ENCODE measurements at regions not wholly inside any gene's neighbourhood (a gene's known extent, or its start where the extent isn't known, plus 50 kb on each side); places are given as distances from the start of the nearest gene placed in this dataset.
A peak's percentile ranks its signal among the peaks of the same experiment; 100 is the strongest.
"Not testable (repeated sequence)": the region's sequence is repeated elsewhere in the genome, so short reads cannot be mapped to it uniquely, and the experiment has no call there.

DNA sequence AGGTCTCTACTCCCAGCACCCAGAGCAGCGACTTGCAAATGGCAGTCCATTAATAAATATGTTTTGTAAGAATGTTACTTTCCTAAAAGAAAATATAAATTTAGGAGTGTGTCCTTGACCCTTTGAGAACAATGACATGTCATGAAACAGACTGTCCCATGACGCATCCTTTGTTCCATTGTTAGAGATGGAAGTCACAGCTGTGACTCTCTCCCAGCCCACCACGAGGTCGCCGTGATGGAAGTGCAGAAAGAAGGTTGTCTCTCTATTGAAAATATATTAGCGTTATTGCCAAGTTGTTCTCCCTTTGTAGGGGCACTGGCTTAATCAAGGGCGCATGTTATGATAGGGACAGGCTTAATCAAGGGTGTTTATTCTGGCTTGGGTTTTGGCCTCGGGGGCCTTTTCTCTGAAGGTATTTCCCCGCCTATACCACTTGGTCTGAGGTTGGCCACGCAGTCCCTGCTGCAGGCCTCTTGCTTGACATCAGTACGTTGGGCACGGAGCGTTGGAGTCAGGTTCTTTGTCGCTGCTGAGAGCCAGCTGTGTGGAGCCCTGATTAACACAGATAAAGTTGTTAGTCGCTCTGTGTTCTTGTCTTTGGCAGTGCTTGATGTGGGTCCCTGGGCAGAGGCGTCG lies 126.7 kb upstream of the ZNF536 start:
- DNase-seq: no peak

DNA sequence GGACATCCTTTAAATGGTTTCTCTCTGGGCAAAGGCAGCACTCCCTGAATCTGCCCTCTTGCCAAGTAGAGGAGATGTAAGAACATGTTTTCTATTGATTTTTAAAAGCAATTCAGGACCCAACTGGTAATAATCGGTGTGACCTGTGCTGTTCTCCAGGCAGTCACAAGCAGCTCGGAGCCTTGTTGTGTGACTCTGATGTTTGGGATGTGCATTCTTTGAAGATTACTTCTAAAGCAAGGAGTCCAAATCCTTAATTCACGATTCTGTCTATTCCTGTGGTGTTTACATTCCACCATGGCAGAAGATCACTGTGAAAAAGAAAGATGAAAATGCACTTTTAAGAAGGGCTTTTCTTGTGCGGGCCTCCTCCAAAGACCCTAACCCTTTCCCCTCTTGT lies 122.3 kb upstream of the ZNF536 start:
- DNase-seq: no peak

DNA sequence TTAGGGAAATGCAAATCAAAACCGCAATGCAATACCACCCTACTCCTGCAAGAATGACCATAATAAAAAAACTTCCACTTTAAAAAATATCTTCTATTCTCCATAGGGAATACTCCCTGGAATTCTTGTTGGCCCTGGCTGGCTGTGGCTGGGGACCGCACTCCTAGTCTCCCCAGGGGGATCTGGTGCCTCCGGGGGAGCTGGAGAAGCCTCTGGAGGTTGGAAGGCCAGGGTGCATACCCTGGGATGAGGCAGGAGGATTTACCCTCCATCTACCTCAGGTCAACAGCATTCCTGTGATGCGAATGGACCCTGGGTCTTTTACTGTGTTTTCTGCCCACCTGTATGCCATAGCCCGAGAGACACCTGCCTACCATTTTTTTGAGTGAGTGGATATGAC lies 120.0 kb upstream of the ZNF536 start:
- DNase-seq: no peak

DNA sequence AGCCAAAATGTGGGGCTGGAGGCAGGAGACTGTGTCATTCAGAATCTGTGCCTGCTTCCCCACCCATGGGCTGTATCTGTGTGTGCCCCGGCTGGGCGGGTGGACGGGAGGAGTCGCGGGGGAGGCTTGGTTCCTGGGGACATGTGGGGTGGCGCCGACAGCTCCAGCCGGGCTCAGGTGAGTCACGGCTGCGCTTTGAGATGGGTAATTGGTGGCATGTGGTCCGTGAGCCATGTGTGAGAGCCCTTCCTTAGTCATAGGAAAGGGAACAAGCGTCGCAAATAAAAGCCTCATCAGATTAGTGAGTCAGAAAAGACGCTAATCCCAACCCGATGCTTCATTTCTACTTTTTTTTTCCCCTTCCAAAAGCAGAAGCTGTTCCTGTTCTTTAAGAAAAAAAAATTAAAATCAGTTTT lies 118.6 kb upstream of the ZNF536 start:
- DNase-seq: peak; percentile 43

DNA sequence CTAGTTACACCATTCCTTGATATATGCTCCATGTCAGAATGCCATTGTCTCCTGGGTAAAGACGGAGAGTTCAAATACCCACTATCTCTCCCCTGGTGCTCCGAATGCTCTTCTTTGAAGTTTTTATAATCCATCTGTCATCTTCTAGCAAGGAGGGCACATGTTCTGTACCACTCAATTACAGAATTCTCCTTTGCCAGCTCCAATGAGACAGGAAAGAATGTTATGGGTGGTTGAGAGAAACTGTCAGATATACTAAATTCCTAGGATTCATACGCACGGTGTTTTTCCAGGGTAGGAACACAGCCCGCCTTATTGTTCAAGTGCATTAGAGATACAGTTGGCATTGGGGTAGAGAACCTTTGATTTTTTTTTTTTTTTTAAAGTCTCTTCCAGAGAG lies 118.0 kb upstream of the ZNF536 start:
- DNase-seq: no peak

DNA sequence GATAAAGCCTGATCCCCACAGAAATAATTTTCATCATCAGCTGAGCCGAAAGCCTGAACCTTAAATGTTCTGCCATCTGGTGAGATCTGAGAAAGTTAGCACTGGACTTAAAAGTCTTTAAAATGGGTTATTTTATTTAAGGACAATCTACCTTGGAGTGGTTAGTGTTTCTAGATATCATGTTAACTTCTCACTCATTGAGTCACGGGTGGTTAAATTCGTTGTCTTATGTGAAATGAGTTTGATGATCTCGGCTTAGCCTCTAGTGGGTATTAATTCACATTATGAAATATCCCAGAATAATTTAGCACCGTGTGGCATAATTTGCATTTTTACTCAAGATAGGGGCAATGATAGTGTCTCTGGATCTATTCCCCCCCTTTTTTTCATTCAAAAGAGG lies 117.4 kb upstream of the ZNF536 start:
- DNase-seq: no peak

DNA sequence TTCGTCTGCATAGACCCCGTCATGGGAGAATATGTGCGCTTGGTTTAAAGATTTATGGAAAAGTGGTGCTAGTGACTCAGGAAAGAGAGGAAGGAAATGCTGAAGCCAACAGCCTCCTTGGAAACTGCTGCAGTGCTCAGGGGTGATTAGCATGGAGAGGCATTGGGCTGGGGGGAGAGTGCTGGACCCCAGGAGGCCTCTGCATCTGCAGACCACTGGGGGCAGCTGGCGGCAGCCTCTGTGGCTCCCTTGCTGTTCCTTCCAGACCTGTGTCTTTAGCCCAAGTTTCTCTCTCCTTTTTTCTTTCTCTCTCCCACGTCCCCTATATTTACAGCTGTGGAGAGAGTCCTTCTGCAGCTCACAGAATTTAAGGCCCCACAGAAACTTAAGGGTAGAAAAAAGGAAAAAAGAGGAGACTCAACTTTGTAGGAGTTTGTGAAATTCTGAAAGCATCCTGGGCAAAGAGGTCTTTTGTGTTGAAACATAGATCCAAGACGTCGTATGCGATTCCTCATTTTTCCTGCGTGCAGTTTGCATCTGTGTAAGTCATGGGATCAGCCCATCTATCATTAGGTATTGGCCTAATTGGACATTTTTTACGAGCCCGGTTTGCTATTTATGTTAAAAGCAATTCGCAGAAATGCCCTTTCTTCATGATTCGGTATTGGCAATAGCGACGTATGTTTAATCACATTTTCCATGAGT lies 116.2 kb upstream of the ZNF536 start:
- no peak for DNase-seq

DNA sequence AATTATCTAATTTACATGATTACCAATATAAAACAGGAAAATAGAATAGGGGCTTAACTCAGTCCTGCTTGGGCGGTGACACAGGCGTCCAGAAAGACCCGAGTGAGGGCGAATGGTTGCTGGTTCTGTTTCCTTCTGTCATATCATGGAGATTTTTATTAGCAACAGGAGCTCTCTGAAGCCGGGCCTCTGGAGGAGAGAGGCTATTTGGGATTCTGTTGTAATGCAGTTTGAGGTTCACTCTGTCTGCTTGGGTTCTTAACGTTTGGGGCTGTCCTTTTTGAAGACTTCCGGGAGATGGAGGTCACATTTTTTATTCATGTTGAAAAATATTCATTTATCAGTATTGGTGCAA lies 115.7 kb upstream of the ZNF536 start:
- DNase-seq: no peak

DNA sequence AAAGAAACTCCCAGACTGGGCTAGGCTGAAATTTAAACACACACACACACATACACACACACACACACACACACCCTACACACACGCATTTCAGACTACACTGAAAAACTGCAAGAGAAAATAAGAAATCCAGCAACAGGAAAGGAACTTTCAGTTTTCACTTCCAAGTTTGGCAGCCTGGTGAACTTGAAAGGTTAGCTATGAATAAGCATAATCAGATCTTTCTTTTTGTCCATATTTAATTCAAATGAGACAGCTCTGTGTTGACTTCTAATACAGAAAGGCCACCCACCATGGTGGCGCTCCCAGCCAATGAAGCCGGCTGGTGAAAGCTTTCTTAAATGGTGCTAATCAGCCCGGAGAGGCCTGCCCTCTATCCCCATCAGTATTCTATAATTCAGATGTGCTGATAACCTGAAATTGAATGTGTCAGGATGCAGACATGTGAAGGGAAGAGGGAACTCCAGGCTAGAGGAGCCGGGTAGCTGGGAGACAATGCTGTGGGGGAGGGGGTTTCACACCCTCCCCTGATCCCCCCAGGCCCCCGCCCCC lies 108.3 kb upstream of the ZNF536 start:
- no peak for DNase-seq

DNA sequence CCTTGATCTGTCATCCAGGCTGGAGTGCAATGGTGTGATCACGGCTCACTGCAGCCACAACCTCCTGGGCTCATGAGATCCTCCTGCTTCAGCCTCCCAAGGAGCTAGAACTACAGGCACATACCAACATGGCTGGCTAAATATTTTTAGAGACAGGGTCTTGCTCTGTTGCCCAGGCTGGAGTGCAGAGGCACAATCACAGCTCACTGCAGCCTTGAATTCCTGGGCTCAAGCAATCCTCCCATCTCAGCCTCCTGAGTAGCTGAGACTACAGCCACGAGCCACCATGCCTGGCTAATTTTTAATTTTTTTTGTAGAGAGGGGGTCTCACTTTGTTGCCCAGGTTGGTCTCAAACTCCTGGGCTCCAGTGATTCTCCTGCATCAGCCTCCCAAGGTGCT lies 106.3 kb upstream of the ZNF536 start:
- not testable (repeated sequence) for DNase-seq

DNA sequence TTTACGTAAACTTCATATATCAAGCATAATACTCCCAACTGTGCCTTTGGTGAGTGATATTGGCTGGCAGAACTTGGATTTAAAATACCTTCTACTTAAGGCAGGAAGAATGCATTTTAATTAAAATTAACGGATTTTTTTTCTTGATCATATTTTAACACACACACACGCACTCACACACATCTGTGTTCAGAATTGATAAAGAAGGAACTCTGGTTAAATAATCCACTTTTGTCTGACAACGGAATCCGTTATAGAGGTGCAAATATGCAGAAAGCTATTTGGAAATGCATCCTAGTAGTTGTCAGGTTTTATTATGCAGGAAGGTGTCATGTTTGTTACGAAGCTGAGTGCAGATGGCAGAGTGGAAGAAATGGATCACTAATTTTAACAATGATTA lies 105.5 kb upstream of the ZNF536 start:
- DNase-seq: peak; percentile 10

DNA sequence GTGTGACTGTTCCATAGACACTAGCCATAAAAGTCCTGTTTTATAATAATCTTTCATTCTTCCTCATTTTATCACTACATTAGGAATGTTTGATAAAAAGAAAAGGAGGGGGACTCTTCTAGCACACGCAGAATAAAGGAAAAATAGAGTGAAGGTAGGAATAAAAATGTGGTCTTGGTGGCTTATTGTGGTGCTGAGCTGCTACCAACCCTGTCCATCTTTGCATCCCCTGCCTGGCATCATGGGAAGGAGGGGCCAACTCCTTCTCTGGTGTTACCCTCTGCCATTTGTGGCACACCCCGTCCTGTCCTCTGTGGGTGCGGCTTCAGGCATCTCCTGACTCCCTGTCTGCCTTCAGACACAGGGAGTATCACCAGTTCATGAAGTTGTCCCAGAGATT lies 104.9 kb upstream of the ZNF536 start:
- DNase-seq: no peak

DNA sequence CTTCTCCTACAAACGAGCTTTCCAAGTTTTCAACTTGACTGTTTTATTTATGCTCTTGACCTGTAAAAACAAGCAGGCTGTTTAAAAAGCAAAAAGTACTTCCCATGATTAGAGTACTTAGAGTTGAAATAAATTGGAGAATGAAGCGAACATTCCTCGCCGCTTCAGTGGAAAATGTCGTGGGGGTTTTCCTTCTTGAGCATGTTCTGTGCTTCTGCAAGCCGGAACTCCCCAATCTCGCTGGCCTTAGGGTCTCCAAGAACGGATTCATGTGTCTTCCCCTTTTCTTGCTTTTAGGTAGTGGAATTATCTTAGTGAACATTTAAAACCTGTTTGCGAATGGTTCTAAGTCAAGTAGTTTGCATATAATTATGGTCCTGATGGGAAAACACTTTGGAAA lies 103.6 kb upstream of the ZNF536 start:
- DNase-seq: no peak

DNA sequence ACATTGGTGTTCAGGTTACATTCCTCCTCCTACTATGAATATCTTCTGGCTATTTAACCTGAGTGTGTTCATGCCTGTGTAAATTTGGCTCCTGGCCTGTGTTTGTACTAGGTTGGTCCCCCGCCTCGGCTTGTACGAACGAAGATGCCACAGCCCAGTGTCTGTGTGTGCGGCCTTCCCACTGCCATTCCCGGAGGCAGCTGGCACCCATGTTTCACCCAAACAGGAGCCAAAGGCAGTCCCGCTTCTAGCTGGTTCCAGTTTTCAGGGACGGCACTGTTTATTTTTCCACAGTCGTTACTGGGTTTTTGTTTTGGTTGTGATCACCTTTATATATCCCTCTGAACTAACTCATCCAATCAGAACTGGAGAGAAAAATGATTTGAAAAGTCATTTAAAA lies 102.5 kb upstream of the ZNF536 start:
- no peak for DNase-seq

DNA sequence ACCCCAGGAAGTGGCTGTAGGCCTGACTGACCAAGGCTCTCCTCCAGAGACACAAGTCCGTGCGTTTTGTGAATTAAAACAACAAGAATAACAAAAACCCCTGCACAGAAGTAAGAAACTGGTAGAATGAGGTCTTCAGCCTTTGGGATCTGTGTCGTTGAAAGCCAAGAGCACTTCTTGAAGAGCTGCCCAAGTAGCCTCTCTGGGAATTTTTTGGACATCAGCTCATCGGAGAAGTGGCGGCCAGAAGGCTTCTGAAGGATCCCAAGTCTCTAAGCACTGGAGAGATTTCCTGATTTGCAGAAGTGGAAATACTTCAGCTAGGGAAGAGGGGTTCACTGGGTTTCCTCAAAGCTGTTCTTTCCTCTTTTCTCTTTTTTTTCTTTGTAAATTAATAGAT lies 100.4 kb upstream of the ZNF536 start:
- no peak for DNase-seq

DNA sequence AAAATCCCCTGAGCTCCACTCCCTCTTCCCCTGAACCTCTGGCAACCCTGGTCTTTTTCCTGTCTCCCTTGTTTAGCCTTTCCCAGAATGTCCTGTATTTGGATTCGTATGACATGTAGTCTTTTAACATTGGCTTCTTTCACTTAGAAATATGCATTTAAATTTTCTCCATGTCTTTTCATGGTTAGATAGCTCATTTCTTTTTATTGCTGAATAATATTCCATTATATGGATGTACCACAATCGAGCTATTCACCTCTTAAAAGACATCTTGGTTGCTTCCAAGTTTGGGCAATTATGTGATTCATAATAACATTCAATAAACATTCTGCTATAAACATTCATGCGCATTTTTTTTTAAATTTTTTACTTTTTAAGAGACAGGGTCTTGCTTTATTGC lies 99.6 kb upstream of the ZNF536 start:
- no peak for DNase-seq

DNA sequence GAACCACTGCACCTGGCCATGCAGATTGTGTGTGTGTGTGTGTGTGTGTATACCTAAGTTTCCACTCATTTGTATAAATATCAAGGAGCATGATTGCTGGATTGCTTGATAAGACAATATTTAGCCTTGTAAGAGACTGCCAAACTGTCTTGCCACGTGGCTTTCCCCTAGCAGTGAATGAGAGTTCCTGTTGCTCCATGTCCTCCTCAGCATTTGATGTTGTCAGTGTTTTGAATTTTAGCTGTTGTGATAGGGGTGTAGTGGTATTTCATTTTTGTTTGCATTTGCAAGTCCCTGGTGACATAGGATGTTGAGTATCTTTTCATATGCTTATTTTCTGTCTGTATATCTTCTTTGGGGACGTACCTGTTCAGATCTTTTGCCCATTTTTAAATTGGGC lies 99.0 kb upstream of the ZNF536 start:
- no peak for DNase-seq

DNA sequence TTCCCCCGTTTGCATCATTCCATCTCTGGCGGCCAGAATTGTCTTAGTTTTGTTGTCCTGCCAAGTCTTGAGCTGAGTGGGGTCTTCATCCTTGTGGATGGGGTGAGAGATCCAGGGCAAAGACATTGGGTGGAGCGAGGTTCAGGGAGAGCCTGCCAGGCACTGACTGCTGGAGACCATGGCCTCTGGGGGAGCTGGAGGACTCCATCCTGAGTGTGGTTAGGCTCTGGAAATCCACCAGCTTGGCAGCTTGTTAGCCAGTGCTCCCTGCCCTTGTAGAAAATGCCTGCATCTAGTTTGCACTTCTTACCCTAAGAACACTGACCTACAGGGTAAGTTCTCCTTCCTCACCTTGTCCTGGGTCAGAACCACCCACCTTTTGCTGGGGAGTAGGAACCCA lies 97.2 kb upstream of the ZNF536 start:
- no peak for DNase-seq

DNA sequence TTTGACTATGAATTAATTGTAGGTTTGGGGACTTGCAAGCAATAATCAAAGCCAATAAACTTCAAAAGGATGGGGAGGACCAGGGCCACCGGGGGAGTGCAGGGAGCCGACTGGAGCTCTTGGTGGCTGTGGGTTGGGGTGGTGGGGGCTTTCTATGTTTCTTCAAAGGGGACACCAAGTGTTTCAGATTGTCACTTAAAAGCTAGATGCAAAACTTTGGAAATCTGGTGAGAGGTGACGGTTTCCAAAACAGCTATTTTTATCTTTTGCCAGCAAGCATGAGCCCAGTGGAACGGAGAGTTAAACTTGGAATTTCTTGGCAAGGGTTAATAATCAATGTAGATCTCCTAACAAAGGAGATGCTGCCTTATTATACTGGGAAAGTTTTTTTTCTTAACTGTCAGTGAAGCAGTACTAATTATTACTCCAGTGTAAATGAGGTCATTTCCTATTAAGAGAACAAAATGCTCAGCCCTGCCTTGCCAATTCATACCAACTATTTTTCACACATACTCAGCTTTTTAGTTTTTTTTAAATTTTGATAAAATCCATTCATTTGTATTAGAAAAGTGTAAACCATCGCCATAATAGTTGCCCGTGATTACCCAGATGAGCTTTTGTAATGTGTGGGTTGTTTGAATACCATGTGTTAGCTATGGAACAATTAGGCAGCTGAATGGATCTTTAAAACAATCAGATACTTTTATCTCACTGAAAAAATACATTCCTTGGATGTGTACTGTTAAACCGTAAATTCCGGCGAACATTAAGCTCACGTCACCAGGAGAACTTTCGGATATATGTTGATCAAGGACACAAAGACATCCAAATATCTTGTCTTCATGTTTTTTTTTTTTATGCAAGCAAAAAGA lies 95.9 kb upstream of the ZNF536 start:
- DNase-seq: no peak

DNA sequence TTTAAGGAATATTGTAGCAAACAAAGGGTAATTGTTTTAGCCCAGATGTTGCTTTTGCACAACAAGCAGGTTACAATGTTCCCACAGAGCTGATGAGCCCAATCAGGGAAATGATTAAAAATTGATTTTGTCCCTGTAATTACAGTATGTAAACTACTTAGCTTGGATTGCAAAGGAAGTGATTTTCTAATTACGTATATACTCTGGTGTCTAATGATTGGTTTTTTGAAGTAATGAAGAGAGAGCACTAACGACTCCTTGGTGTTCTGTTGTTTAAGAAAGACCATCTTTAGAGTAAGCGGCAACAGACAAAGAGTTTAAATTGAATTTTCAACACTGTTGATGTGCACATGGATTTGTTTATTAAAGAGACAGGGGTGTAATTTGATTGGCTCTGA lies 95.3 kb upstream of the ZNF536 start:
- no peak for DNase-seq

DNA sequence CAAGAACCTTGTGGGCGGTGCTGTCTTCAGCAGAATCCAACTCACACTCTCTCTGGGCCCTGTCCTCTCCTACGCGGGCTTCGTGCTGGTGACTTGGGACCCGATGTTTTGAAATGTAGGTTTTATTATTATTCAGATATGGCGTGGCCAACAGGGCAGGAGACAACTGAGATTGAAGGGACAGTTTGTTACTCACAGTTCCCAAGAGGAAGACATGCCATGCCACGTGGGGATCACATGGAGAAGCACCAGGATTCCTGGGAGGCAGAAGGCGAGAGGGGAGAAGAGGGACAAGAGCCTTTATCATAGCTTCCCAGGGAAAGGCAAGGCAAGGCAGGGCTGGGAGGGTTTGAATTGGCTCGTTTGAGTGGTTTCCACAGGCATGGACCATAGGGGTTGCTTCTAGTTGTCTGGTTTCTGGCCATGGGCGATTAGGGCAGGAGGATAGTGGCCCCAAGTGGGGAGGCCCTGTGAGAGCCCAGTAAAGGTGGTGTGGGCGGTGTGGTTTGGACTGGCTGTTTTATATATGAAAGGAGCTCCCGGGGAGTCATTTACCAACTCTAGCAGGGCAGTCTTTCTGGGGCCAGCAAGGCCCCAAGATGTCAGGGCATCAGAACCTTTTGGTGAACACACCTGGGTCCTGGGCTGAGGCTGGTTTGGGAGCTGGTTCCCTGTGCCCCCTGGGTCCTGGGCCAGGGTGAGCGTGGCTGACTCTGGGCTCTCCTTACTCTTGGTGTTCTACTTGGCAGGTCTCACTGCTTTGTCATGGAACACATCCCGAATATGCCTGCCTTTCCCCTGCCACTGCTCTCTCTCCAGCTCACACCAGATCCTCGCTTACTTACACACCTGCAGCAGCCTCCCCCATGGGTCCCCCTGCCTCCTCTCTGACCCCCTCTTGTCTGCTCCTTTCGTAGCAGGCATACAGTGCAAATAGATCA lies 94.0 kb upstream of the ZNF536 start:
- DNase-seq: no peak

DNA sequence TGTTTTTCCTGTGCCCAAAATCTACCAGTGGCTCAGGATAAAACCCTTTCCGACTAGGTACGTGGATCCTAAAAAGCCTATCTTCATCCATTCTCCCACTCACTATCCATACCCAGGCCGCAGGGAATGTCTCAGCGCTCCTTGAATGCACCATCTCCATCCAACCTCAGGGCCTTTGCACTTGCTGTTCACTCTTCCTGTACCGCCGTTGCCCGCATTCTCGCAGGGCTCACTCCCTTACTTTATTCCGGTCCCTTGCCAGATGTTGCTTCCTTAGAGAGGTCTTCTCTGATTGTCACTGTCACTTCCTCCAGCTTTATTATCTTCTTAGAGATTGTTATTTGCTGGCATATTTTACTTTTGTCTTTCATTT lies 93.3 kb upstream of the ZNF536 start:
- no peak for DNase-seq

DNA sequence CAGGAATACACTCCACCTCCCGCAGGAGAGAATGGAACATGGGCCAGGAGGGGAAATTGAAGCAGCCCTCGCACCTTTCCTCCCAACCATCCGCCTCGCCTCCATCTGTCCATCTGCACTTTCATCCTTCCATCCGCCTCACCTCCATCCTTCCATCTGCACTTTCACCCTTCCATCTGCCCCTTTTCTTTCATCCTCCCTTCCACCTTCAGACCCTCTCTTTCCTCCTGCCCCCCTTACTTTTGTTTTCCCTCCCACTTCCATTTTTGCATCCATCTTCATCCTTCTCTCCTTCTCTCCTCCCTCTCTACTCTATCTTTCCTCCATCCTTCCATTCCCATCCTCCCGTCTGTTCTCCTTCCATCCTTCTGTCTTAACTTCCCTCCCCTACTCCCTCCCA lies 92.2 kb upstream of the ZNF536 start:
- DNase-seq: no peak
